ENCODE measurements at regions not wholly inside any gene's neighbourhood (a gene's known extent, or its start where the extent isn't known, plus 50 kb on each side); places are given as distances from the start of the nearest gene placed in this dataset.
A peak's percentile ranks its signal among the peaks of the same experiment; 100 is the strongest.
"Not testable (repeated sequence)": the region's sequence is repeated elsewhere in the genome, so short reads cannot be mapped to it uniquely, and the experiment has no call there.

DNA sequence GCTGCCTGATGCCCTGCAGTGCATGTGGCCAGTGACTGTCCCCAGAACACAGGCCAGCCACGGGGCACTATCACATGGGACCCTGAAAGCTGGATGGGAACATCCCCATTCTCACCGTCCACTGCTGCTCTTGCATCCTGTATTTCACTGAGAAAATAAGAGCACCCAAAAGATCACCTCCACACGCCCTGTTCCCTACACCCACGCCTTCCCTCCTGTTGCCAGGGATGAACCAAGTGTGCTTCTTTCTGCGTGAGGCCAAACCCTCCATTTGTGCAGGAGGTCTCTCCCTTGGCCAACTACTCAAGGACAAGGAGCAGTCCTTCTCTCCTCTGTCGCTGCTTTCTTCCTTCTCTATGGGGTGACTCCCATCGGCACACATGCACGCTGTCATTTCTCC lies 118.3 kb downstream of the LRRC37A3 start:
- not testable (repeated sequence) for DNase-seq; H3K36me3 ChIP-seq; H3K27me3 ChIP-seq; H3K4me3 ChIP-seq (ENCODE audit: low read depth, low read length); H3K9me3 ChIP-seq; H3K4me1 ChIP-seq

DNA sequence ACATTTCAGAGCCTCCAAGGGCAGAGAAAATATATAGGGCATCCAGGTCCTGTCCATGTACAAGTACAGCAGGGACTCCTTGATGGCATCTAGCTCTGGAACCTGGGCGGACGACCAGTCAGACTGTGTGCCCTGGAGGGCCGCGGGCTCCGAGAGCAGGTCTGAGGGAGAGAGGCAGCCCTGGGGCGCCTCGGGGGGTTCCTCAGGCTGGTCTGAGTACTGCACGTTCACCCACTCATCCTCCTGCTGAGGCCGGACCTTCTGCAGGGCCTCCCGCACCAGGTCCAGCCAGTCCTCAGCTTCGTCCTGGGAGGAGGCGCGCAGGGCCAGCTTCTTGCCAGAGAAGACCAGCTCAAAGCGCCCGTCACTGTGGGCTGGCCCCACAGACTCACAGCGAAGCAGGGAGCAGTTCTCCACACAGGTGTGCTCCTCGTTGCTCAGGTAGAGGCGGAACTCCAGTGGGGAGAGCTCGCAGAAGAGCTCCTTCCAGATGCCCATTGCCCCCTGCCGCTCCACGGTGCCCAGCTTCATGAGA lies 118.8 kb downstream of the LRRC37A3 start:
- not testable (repeated sequence) for H3K36me3 ChIP-seq; DNase-seq; H3K27me3 ChIP-seq; H3K4me3 ChIP-seq (ENCODE audit: low read depth, low read length); H3K4me1 ChIP-seq; H3K9me3 ChIP-seq

DNA sequence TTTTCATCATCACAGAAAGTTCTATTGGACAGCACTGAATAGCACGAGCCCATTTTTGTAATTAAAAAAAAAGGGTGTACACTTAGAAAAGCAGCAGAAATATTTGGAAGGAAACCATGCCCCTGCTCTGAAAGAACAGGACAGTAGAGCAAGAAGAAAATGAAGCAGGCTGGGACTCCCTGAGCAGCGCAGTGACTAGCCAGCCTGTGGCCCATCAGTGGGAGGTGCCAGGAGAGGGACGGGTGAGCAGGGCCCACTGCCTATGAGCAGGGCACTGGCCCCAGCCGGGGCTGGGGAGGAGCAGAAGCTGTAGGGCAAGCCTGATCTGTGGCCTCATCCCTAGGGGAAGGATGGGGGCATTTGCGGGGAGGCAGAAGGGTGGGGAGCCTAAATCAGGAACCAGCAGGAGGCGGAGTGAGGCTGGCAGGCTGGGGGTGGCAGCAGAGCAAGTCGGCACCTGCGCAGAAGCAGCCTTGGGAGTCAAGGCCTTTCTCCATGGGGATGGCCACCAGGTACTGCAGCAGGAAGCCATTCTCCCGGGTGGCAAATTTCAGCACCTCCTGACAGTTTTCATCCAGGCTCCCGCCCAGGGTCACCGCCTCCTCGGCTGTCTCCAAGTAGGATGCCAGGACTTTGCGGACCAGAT lies 119.6 kb downstream of the LRRC37A3 start:
- H3K4me3 ChIP-seq (ENCODE audit: low read depth, low read length); H3K4me1 ChIP-seq: not testable (repeated sequence)

DNA sequence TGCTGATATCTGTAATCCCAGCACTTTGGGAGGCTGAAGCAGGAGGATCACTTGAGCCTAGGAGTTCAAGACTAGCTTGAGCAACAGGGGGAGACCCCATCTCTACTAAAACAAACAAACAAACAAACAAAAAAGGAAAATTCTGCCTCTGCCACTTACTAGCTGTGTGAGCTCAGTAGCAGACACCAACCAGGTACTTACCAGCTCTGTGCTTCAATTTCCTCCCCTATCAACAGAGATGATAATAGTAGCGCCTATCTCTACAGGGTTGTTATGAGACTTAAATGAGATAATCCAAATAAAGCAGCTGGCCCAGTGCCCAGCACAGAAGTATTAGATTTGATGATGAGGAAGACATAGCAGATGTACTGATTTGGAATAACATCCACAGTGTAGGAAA lies 120.3 kb downstream of the LRRC37A3 start:
- not testable (repeated sequence) for DNase-seq; H3K36me3 ChIP-seq; H3K4me1 ChIP-seq; H3K27me3 ChIP-seq; H3K4me3 ChIP-seq (ENCODE audit: low read depth, low read length); H3K9me3 ChIP-seq

More for the DNA sequence above, 119.6 kb downstream of the LRRC37A3 start:
- not testable (repeated sequence) for H3K27me3 ChIP-seq, DNase-seq, H3K9me3 ChIP-seq, H3K36me3 ChIP-seq

DNA sequence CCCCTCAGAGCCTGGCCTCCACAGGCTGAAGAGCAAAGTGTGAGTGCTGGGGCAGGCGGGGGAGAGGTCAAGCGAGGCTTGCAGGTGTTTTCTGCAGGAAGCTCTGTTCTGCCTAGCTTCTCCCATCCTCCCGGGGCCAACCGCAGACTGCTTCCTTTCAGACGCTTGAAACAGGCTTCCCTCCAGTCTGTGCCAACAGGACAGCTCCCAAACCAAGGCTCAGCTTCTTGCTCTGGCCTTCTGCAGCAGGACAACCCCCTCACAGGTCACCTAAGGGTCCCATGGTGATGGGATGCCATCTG lies 120.8 kb downstream of the LRRC37A3 start:
- not testable (repeated sequence) for DNase-seq; H3K4me1 ChIP-seq; H3K4me3 ChIP-seq (ENCODE audit: low read depth, low read length); H3K27me3 ChIP-seq; H3K36me3 ChIP-seq; H3K9me3 ChIP-seq

DNA sequence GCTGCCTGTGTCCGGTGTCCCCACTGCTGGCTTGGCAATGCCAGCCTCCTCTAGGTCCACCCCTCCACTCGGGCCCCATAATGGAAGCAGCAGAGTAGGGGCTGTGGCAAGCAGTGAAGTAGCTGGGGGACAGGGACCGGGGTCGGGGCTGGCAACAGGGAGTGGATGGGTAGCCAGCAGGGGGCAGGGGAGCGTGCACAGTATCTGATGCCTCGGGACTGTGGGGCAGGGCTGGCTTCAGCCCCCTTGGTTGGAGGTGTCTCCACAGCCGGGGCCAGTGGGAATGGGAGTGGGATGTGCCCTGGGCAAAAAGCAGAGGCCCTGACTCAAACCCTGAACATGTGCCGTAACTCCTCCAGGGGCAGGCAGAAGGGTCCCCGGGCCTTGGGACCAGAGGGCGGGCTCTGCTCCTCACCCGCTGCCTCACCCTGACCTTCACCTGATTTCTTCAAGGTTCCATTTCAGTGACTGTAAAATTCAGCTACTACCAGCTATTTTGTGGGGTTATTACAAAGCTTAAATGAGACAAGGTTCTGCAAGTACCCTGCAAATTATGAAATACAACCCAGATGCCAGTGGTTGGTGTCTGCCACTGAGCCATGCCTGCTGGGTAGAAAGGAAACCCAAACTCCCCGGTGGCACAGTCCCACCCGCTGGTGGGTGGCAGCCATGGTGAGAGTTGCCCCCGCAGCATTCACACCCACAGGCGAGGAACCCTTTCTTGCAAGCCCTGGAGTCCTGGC lies 121.4 kb downstream of the LRRC37A3 start:
- not testable (repeated sequence) for H3K9me3 ChIP-seq; H3K27me3 ChIP-seq; DNase-seq; H3K4me1 ChIP-seq; H3K4me3 ChIP-seq (ENCODE audit: low read depth, low read length); H3K36me3 ChIP-seq
- TF ChIP-seq, protein P1, sequence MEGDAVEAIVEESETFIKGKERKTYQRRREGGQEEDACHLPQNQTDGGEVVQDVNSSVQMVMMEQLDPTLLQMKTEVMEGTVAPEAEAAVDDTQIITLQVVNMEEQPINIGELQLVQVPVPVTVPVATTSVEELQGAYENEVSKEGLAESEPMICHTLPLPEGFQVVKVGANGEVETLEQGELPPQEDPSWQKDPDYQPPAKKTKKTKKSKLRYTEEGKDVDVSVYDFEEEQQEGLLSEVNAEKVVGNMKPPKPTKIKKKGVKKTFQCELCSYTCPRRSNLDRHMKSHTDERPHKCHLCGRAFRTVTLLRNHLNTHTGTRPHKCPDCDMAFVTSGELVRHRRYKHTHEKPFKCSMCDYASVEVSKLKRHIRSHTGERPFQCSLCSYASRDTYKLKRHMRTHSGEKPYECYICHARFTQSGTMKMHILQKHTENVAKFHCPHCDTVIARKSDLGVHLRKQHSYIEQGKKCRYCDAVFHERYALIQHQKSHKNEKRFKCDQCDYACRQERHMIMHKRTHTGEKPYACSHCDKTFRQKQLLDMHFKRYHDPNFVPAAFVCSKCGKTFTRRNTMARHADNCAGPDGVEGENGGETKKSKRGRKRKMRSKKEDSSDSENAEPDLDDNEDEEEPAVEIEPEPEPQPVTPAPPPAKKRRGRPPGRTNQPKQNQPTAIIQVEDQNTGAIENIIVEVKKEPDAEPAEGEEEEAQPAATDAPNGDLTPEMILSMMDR (IDR thresholded peaks at IDR 0.05; ENCODE audit: low read depth, low read length): peak; percentile 10; the same call in 1 of the 2 replicates

DNA sequence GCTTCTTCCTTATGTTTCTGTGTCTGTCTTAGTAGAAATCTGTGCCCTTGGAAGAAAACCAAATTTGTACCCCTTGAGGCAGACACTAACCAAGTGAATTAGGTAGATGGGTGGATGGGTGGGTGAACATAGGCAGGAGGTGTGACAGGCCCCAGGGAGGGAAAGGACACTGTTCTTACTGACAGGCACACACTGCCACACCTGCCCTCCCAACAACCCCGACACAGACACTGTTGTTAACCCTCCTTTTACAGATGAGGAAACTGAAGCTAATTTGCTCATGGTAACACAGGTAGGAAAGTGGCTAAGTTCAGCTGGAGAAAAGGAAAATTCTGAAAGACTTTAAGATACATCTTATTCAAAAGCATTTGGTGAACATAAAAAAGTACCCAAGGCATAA lies 123.9 kb downstream of the LRRC37A3 start:
- H3K4me3 ChIP-seq (ENCODE audit: low read depth, low read length); H3K4me1 ChIP-seq; H3K9me3 ChIP-seq; DNase-seq; H3K27me3 ChIP-seq; H3K36me3 ChIP-seq: not testable (repeated sequence)

DNA sequence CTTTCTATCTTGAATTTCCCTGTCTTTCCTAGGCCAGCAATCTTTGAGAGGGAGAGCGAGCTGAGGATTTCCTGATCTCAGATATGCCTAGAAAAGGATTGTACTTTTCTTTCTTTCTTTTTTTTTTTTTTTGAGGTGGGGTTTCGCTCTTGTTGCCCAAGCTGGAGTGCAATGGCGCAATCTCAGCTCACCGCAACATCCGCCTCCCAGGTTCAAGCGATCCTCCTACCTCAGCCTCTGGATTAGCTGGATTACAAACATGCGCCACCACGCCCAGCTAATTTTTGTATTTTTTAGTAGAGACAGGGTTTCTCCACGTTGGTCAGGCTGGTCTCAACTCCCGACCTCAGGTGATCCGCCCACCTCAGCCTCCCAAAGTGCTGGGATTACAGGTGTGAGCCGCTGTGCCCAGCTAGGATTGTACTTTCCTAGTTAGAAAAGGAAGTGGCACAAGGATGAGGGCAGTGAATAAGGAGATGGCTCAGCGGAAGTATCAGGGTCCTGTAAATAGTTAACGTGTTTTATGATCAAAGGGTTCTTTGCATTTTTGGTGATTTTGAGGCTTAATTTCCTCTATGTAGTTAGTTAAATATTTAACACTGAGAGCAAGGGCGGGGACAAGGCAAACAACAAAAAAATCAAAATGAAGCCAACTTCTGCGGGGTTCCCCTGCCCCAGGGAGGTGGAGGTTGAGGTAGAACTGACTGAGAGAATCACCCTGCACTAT lies 124.6 kb downstream of the LRRC37A3 start:
- H3K9me3 ChIP-seq; H3K36me3 ChIP-seq; H3K27me3 ChIP-seq; H3K4me3 ChIP-seq (ENCODE audit: low read depth, low read length); H3K4me1 ChIP-seq; DNase-seq: not testable (repeated sequence)

DNA sequence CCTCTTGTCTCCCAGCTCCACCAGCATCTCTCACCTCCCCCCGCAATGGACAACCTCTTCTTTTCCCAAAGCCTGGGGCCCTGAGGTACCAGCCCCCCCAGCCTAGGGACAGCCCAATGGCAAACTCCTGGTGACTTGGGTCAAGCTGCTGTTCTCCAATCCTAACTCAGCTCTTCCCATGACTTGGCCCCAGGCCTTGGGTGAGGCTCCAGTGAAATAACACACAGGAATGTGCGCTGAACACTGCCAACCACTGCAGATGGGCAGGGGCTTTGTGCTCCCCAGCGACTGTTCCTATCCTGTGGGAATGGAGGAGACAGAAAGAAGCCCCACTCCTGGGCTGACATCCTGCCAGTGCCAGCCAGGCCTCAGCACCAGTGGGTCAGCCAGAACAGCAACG lies 125.2 kb downstream of the LRRC37A3 start:
- not testable (repeated sequence) for H3K36me3 ChIP-seq; H3K9me3 ChIP-seq; DNase-seq; H3K4me3 ChIP-seq (ENCODE audit: low read depth, low read length); H3K27me3 ChIP-seq; H3K4me1 ChIP-seq

DNA sequence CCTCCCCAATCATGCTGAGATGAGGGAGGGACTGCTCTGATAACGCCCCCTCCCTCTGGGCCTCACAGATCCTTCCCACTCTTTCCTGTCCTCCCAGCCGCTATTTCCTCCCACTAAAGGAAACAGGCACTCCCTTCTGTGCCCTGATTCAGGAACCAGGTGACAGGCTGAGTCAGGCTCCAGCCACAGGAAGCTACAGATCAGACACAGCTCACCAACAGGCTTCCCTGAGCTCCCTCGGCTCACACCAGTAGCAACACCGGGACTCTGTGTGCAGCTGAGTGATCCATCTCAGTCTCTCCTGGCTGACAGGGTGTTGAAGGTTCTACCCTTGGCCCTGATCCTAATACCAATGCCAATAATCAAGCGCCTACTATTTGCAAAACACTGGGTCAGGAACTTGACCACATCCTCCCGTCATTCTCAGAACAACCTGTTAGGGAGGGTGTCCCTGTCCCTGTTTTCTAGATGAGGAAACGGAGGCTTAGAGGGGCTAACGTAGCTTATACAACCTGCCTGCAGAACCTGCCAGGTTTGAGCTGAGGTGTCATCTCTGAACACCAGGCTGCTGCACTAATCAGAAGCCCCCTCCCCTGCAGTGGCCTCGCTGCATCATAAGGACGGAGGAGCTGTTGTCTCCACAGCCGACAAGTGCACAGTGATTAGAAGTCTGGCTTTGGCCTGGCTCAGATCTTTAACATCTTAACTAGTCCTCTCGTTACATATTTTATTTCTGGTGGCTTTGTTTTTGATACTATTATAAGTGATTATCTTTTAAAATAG lies 126.3 kb downstream of the LRRC37A3 start:
- not testable (repeated sequence) for DNase-seq; H3K36me3 ChIP-seq; H3K27me3 ChIP-seq; H3K4me1 ChIP-seq; H3K4me3 ChIP-seq (ENCODE audit: low read depth, low read length); H3K9me3 ChIP-seq

DNA sequence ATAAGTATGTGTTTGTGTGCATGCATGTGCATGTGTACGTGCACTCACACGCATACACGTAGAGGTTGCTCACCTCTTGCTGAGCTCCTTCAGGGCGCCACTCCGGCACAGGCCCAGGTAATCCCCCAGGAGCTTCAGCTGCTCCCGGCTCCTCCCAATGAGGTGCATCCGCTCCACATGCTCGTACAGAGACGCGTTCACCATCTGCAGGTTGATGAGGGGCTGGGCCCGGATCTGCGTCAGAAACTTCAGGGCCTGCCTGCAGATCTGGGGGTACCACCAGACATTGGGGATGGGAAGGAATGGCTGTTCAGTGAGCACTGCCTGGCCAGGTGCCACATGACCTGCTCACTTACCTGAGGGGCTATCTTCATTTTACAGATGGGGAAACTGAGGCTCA lies 127.0 kb downstream of the LRRC37A3 start:
- not testable (repeated sequence) for H3K4me1 ChIP-seq

DNA sequence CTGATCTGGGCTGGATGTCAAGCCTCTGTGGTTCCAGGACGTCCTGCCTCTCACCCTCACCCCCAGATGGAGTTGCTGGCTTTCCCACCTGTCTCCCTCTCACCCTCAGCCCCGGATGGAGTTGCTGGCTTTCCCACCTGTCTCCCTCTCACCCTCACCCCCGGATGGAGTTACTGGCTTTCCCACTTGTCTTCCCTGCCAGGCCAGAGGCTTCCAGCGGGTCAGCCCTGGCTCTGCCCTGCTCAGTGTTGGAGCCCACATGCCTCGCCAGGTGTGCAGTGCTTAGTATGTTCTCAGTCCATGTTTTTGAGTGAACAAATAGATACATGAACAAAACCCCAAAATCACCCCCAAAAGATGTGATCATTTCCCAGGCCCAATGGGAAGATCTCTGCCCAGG lies 127.6 kb downstream of the LRRC37A3 start:
- H3K4me1 ChIP-seq; DNase-seq; H3K36me3 ChIP-seq; H3K9me3 ChIP-seq; H3K4me3 ChIP-seq (ENCODE audit: low read depth, low read length); H3K27me3 ChIP-seq: not testable (repeated sequence)

More for the DNA sequence above, 127.0 kb downstream of the LRRC37A3 start:
- not testable (repeated sequence) for DNase-seq; H3K36me3 ChIP-seq; H3K27me3 ChIP-seq; H3K9me3 ChIP-seq; H3K4me3 ChIP-seq (ENCODE audit: low read depth, low read length)

DNA sequence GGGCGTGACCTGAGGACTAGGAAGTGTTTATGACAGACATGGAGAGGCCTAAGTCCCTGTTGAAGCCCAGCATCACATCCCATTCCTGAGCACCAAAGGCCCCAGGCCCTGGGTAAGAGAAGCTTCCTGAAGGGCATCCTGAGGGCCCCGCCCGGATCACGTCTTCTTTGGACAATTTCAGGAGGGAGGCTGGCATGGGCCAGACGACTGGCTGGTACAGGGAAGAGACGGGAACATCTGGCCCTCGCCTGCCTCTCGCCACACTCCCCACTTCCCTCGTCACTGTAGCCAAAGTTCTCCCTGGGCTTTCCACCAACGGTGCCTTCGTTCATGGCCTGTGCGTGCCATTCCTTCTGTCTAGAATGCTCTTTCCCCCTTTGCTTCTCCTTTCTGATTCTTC lies 128.1 kb downstream of the LRRC37A3 start:
- not testable (repeated sequence) for H3K36me3 ChIP-seq; DNase-seq; H3K4me1 ChIP-seq; H3K9me3 ChIP-seq; H3K4me3 ChIP-seq (ENCODE audit: low read depth, low read length); H3K27me3 ChIP-seq

DNA sequence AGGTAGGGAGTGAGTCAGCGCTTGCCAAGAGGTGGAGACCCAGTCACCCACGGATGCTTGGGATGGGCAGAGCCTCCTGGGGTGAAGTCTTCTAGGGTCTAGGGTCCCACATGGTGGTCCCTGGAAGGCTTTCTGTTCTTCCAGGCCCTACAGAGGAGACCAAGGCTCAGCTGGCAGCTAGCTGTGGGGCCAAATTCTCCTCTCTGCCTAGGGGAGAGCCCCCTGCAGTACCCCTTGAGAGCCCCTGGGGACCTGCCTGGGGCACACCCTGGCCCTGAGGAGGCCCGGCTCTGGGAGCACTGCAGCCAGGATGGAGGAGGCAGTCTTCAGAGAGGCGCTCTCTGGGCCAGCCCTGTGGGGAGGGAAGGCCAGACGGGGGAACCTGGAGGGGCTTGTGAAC lies 128.6 kb upstream of the SMURF2 start:
- H3K36me3 ChIP-seq; H3K27me3 ChIP-seq; H3K9me3 ChIP-seq; H3K4me3 ChIP-seq (ENCODE audit: low read depth, low read length); H3K4me1 ChIP-seq; DNase-seq: not testable (repeated sequence)
